Transverse colon (tissue), 4 donors: ENCODE measurements at regions not wholly inside any gene's neighbourhood (a gene's known extent, or its start where the extent isn't known, plus 50 kb on each side); places are given as distances from the start of the nearest gene placed in this dataset.

ENCODE experiments used
- DNase-seq: peaks from one replicate; pipeline ENCODE4 v3.0.0-alpha.2; 2019
- H3K27ac ChIP-seq, 4 donors: fragments of 200-600 bp; sonication (generic); 2 replicates each; pipeline ENCODE4 v1.5.1; 2016 to 2018; ENCODE audit warnings: inconsistent platforms in 4 of 4
- H3K27me3 ChIP-seq: fragments of 200-600 bp; sonication (generic); 2 replicates; pipeline ENCODE4 v1.5.1; 2017; ENCODE audit warnings: inconsistent platforms
- H3K36me3 ChIP-seq, 4 donors: fragments of 200-600 bp; sonication (generic); 2 replicates each; pipeline ENCODE4 v1.5.1; 2017 to 2019; ENCODE audit warnings: inconsistent platforms in 4 of 4
- H3K4me1 ChIP-seq, 4 donors: fragments of 200-600 bp; sonication (generic); 2 replicates each; pipeline ENCODE4 v1.5.1; 2017 to 2020; ENCODE audit warnings: inconsistent platforms in 4 of 4
- H3K4me3 ChIP-seq, 4 donors: fragments of 200-600 bp; sonication (generic); 1 replicate in 1 of 4; 2 replicates in 3 of 4; pipeline versions ENCODE4 v1.5.1 to v1.6.1; 2017 to 2019; ENCODE audit warnings: inconsistent platforms in 4 of 4
- H3K9me3 ChIP-seq, 2 donors: fragments of 200-600 bp; sonication (generic); 2 replicates each; pipeline ENCODE4 v1.5.1; 2017 to 2019; ENCODE audit warnings: inconsistent platforms in 2 of 2
- CTCF ChIP-seq, 5 experiments: fragments of 200-600 bp in 3 of 5; fragments of 450-650 bp in 2 of 5; sonication (generic) in 3 of 5; IDR thresholded peaks; 1 replicate in 2 of 5; 2 replicates in 3 of 5; pipeline ENCODE4 v1.5.1; 2016 to 2017; ENCODE audit warnings: antibody characterized with exemption in 5 of 5, inconsistent platforms in 3 of 5, mild to moderate bottlenecking in 2 of 5, moderate library complexity in 1 of 5
- EP300 ChIP-seq: sonication (generic); formaldehyde crosslinking; IDR thresholded peaks from one replicate; pipeline ENCODE4 v1.6.1; 2017; ENCODE audit warnings: antibody characterized with exemption, low read depth
- POLR2A ChIP-seq: fragments of 450-650 bp; IDR thresholded peaks from one replicate; pipeline ENCODE4 v1.6.1; 2016; ENCODE audit warnings: antibody characterized with exemption, mild to moderate bottlenecking, moderate library complexity
- POLR2AphosphoS5 ChIP-seq, 3 donors: sonication (generic); formaldehyde crosslinking; IDR thresholded peaks; one replicate each; pipeline ENCODE4 v1.6.1; 2016; ENCODE audit warnings: antibody characterized with exemption in 3 of 3
- WGBS, 2 donors: methylation state at CpG; one replicate each; pipeline ENCODE4 v1.1.5; 2018; ENCODE audit warnings: low coverage in 1 of 2; 5-methylcytosine and 5-hydroxymethylcytosine counted together
- in situ Hi-C, 4 donors: fragments of 200-750 bp; cut with MboI; loops; one replicate each; pipeline versions ENCODE4 v1.15.0 to v1.15.1; 2017; ENCODE audit warnings: low sequenced_read_pairs in 3 of 4, low pct_ligation_motif_present in 1 of 4, low pct_unique_long_range_greater_than_20kb in 1 of 4
- intact Hi-C: fragments of 100-400 bp; cut with DNase I; formaldehyde crosslinking; loops from one replicate; pipeline ENCODE4 v1.15.1; 2023; ENCODE audit warnings: low total_unique reads

DNA sequence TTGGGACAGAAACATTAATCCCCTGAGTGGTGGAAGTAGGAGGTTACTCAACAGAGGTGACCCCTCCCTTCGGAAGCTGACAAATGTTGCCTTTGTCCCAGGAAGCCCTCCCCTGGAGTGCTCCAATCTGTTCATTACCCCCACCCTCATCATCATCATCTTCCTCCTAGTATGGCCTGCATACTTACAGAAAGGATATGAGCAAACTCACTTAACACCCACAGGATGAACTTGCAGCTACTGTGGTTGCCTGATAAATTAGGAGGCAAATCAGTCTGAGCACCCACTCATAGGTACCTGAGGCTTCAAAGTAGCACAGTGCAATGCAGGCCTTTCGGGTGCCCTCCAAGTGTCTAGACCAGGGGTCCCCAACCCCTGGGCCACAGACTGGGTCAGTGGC is 236.7 kb upstream of the GATB start:
- 84% methylated on average over 2 of the region's 2 CpGs; no CpG with 5 or more reads in 1 of the 2 donors for WGBS, 2 donors
- no peak overlapping the region for H3K4me3 ChIP-seq
- no peaks in the 10 kb centered on the region for H3K36me3 ChIP-seq
- no peaks in the 10 kb centered on the region for H3K4me1 ChIP-seq
- DNase-seq = no peak
- no peaks in the 10 kb centered on the region for H3K9me3 ChIP-seq
- H3K27ac ChIP-seq = no peak overlapping the region
- intact Hi-C loops = no loop called here
- H3K27me3 ChIP-seq = no peaks in the 10 kb centered on the region
- in situ Hi-C loops = no loop called here
- no peak for TF ChIP-seq CTCF (IDR thresholded peaks at IDR 0.05)
- TF ChIP-seq POLR2A = no peak
- TF ChIP-seq POLR2AphosphoS5 (IDR thresholded peaks at IDR 0.05) = no peak
- TF ChIP-seq EP300 = no peak

GRCh38 chr4:151994429-151994828 is 233.6 kb upstream of the GATB start:
- no peak for DNase-seq
- no peak overlapping the region for H3K4me3 ChIP-seq
- no peaks in the 10 kb centered on the region for H3K36me3 ChIP-seq
- in situ Hi-C loops = no loop called here
- WGBS, 2 donors = 89% methylated on average over 3 of the region's 3 CpGs; no CpG with 5 or more reads in 1 of the 2 donors
- H3K4me1 ChIP-seq = peaks cover 0 to 4% (median 0%) of the 10 kb centered on the region in 4 donors
- TF ChIP-seq POLR2A = no peak
- TF ChIP-seq POLR2AphosphoS5 (IDR thresholded peaks at IDR 0.05) = no peak
- no peak for TF ChIP-seq CTCF (IDR thresholded peaks at IDR 0.05)
- TF ChIP-seq EP300 = no peak
- H3K27ac ChIP-seq = no peak overlapping the region
- no peaks in the 10 kb centered on the region for H3K9me3 ChIP-seq
- no peaks in the 10 kb centered on the region for H3K27me3 ChIP-seq
- intact Hi-C loops = no loop called here

DNA sequence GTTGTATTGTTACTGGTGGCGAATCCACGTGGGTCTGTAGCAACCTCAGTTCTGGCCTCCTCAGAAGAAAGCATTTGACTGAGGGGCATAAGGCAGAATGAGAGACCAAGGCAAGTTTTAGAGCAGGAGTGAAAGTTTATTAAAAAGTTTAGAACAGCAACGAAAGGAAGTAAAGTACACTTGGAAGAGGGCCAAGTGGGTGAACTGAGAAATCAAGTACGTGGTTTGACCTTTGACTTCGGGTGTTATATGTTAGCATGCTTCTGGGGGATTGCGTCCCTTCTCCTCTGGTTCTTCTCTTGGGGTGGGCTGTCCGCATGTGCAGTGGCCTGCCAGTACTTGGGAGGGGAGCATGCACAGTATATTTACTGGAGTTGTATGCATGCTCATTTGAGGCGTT is 232.7 kb upstream of the GATB start:
- Histone ChIP-seq H3K4me1 (peaks cover 0 to 4% (median 0%) of the 10 kb centered on the region in 4 donors), H3K27me3 (no peaks in the 10 kb centered on the region), H3K4me3 (no peak overlapping the region), H3K9me3 (no peaks in the 10 kb centered on the region), H3K27ac (no peak overlapping the region), H3K36me3 (no peaks in the 10 kb centered on the region)
- no peak for DNase-seq
- in situ Hi-C loops = no loop called here
- WGBS, 2 donors = 60% methylated on average over 8 of the region's 8 CpGs
- intact Hi-C loops = no loop called here
- no peak for TF ChIP-seq POLR2AphosphoS5 (IDR thresholded peaks at IDR 0.05)
- no peak for TF ChIP-seq POLR2A
- TF ChIP-seq EP300 = no peak
- no peak for TF ChIP-seq CTCF (IDR thresholded peaks at IDR 0.05)

DNA sequence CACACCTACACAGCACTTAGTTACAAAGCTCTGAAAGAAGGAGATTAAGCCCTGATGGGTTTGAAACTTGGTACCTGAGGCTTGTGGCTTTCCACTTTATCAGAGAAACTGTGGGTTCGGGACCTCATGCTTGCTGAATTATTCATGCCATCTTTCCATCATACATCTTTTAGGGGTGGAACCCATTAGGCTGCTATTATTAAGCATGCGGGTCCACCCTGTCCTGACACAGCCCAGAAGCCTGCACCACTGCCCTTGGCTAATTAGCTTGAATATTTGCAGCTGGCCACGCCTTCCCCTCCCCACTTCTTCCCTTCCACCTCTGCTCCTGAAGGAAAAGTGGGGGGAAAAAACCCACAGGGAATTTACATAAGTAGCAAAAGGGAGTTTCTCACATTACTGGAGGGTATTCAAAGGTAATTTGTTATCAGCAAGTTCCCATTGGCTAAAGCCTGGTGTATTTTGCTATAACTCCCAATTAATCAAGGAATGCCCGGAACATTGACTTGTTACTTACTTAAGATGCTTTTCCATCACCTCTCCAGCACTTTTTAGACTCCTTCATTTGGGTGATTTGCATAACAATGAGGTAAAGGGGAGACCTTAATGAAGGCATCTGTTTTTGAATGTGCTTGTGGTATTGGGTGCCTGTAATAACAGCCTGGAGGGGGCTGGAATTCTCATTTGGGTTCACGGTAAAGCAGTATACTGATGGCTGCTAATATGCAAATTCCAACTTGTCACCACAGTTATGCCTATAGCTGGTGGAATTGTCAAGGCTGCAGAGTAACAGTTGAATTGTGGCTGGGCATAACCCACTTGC is 231.7 kb upstream of the GATB start:
- H3K27ac ChIP-seq = no peak overlapping the region
- no peak overlapping the region for H3K4me3 ChIP-seq
- 85 to 92% methylated on average over 3 to 5 of the region's 5 CpGs for WGBS, 2 donors

More for the DNA sequence above, 231.7 kb upstream of the GATB start:
- peaks cover 0 to 4% (median 0%) of the 10 kb centered on the region in 4 donors for H3K4me1 ChIP-seq
- H3K9me3 ChIP-seq = no peaks in the 10 kb centered on the region
- TF ChIP-seq POLR2A = no peak
- TF ChIP-seq EP300 = no peak
- TF ChIP-seq CTCF (IDR thresholded peaks at IDR 0.05) = no peak
- no peak for TF ChIP-seq POLR2AphosphoS5 (IDR thresholded peaks at IDR 0.05)
- DNase-seq = no peak
- intact Hi-C loops (no loop called here), in situ Hi-C loops (no loop called here)
- no peaks in the 10 kb centered on the region for H3K36me3 ChIP-seq
- no peaks in the 10 kb centered on the region for H3K27me3 ChIP-seq
